NCI-H128 (cell line): ENCODE measurements at regions not wholly inside any gene's neighbourhood (a gene's known extent, or its start where the extent isn't known, plus 50 kb on each side); places are given as distances from the start of the nearest gene placed in this dataset.

Experiments used
- DNase-seq: peaks from one replicate; lab custom pipeline; 2025; ENCODE audit not compliant: unreplicated experiment; lab: John Stamatoyannopoulos, UW

DNA sequence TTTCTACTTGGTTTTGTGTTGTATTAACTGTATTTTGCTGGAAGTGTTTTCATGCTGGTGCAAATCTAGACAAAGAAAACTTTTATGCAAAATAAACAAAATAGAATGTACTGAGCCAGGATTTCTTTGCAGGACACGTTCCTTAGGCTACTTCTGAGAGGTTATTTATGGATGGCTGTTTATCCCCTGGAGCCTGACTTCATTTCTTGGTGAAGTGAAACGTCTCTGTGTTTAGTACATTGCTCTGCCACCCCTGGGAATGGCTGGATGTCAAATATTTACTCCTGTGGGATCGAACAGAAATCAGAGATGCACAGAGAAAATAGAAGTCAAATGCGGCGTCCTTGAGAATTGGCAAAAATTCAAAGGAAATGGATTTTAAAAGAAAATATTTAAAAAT, 327.1 kb upstream of the MPDZ start:
- no peak for DNase-seq

DNA sequence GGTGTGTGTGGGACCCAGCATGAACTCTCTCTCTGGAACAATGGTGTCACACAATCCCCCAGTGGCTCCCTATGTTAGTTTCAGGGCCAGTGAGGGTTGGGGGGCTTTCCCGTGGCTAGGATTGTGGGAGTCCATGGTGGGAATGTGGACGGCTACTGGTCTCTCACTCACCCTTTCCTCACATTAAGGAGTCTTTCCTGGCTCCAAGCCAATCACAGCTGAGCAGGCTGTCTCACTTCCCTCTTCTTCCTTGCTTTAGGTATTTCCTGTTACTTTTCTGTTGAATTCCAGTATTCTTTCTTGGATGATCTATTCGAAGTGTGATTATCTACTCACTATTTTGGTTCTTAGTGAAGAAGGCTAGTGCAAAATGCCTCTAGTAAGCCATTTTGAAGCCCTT, 324.4 kb upstream of the MPDZ start:
- no peak for DNase-seq

DNA sequence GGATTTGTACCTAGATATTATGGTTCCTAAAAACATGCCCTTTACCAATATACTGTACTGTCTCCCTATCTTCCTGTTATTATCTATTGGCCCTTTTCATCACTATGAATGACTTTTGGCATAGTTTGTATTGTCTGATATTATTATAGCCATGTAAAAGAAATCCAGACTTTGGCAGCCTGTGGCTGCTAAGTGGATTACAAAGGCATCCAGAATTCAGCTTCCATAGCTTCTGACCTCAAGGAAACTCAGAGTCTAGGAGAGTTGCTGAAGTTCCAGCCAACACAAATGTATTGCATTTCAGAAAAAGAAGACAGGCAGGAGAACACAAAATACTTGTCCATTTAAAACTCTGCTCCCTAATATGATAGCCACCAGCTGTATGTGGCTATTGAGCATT, 319.2 kb upstream of the MPDZ start:
- no peak for DNase-seq

DNA sequence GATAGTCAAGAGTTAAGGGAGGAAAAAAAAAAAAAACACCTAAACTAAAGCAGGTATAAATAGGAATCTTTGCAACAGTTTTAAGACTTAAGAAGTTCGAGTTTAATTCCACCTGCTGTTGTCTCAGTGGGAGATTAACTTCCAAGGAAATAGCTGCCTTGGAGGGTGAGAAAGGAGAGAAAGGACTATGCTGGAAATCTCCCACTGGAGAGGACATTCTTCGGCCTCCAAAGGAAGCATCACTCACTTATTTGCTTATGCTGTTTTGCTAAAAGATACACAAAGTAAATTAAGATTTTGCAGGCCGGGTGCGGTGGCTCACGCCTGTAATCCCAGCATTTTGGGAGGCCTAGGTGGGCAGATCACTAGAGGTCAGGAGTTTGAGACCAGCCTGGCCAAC, 317.9 kb upstream of the MPDZ start:
- DNase-seq = no peak

DNA sequence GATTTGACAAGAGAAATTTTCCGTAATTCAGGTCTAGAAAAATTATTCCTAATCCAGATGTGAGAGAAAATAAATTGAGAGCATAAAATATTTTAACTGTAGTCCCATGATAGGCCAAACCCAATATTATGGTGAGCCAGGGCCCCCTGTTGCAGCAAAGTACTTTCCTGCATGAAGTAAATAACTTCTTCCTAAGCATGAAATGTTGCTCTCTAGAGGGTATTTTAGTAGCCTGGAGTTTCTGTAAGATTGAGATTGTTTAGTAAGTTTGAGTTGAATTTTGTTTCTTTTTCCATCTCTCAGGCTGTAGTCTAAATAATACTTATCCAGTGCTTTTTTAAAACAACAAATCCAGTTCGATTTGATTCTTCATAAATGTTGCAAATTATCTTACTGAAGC, 317.5 kb upstream of the MPDZ start:
- no peak for DNase-seq

DNA sequence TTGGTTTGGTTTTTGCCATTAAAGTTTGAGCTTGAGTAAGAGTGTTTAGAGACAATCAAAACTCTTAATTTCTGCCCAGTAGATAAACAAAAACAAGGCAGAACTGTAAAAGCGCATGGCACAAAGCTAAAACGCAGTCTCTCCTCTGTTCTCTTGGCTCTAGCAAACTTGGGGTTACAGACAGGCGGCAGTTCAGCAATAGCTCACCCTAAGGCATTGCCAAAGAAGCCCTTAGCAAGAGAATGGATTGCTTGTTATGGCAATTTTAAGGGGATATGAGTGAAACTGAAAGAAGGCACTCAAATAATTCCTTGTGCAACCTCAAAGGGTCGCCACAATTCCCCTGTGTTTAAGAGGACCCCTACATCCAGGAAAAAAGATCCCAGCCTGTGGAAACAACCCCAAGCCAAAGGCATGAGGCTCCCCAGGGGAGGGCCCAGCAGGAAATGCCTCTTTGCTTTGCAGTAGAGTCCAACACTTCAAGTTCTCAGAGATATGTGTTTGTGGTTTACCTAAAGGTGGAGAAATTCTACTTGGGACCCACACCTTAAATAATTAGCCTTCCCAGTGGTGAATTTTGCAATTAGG, 317.0 kb upstream of the MPDZ start:
- DNase-seq = no peak

DNA sequence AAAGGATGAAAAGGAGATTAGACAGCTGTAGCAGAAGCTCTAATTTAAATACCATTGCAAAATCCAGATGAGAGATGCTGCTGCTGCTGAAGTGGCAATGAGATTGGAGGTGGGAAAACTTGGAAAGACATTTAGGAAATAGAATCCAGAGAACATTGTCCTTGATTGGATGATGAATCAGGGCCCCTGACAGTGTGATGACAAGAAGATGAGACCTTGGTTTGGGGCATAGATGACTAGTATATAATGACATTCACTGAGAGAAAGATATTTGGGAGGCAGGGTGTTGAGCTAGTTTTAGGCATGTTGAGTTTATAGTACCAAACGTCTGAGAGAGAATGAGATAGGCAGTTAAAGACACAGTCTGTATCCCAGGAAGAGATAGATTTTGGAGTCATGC, 311.5 kb upstream of the MPDZ start:
- no peak for DNase-seq

DNA sequence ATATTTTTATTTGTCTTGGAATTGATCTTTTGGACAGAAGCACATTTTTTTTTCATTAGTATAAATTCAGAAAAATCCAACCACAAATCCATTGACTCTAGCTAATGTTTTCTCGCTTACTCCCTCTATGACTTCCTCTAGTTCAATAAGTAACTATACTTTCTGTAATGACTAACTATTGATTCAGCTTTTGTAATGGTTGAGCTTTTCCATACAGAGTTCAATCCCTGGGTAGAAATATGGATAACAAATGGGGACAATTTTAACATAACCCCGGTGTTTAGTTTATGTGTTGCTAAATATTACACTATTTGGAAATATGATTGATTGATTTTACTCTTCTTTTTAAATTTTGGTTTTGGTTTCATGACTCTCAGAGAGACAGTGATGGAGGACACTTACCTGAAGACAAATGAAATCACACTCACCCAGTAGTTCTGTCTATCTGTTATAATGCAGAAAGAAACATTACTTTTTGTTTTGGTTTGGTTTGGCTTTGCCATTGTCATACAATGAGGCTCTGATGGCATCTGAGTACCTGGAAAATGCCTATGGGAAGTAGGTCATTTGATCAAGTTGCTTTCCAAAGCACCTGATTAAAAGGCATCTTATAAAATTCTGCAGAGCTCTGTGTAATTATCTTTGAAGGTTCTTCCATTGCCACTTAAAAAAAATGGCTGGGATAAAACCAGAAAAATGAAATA, 309.7 kb upstream of the MPDZ start:
- no peak for DNase-seq

DNA sequence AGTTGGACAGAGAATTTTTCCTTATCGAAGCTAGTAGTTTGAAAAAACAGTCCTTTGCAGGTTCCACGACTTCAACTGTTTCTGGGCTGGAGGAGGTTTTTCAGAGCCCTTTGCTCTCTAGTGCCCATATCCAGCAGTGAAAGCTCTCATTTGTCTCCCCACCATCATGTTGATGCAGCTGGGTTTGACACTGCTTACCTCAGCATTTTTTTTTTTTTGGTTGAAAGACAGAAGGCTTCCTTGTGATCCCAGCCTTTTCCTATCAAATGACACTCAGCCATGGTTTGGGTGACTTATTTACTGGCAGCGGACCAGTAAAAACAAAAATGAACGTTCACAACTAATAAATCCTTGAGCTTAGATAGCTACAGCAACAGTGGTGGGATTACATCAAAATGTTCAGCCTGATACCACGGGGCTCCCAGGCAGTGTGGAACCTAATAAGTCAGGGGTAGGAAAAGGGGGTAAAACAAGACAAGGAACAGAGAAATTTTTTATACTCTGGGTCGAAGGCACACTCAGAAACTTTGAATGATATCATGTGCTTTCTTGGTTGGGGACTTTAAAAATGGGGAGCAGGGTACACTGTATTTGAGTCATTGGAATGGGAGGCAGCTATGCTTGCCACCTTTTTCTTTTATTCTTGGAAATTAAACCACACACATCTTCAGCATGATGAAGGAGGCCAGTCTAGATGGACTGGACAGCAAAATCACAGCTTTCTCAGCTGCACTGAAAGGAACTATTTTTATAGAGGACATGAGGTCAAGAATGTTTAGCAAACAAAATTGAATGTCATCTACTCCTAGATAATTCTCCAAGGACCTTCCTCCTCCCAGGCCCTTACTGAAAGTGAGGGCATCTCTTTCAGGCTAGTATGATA, 308.9 kb upstream of the MPDZ start:
- DNase-seq = no peak

DNA sequence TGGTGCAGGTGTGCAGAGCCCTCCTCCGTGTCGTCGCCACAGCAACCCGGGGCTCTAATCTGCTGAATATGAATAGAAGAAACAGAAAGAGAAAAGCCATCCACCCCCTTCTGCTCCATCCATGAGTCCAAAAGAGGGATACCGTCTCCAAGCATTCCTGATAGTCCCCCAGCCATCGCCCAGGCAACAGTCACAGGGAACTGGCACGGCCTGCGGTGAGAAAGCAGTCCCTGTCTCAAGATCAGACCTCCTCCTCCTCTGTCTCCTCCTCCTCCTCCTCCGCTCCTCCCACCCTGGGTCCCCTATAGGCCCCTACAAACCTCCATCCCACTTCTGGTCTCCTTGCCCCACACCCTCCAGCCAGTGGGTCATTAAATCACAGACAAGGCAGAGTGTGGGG, 308.1 kb upstream of the MPDZ start:
- no peak for DNase-seq

DNA sequence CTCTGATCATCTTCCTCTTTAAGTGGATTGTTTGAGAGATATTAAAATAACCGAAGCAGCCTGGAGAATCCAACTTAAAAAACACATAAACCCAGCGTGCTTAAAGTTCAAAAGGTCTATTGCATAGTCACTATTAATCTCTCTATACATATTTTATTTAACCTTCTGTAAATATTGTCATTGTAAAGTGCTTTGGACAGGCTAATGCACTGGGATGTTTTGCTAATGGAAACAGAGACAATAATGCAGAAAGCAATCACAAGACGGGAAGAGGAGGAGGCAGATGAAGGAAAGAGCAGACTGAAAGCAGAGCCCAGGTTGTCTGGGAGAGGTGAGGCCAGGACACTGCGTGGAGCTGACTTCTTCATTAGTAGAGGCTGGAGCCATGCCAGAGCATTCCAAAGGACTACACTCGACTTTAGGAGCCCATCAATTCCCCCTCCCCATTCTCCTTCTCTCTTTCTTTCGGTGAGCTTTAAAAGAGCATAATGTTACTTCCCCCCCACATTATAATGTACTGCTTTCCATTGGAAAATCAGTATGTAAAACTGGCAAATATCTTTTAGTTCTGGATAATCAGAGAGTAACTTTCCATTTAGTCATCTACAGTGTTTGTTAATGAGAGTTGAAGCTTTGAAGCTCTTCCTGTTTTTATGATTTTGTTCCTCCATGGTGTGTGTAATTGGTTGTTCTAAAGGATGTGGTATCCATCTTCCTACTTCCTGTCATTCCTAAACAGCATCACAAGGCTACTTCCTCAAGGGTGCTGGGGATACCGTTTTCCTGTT, 307.3 kb upstream of the MPDZ start:
- DNase-seq = no peak

DNA sequence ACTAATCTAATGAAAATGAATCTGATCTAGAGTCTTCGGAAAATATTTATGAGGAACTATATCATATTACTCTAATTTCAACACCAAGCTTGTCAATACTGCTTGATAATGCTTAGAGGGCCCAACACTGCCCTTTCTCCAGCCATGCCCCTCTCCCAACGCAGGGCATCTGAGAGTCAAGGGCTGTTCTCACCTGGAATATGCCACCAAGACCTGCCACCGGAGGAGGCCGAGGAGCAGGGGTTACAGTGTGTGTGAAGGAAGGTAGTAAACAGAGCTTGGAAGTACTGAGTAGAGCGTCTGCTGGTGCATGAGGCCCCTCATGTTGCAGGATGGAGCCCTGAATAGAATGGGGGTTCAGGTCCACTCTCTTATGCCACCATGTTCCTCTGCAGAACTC, 301.3 kb upstream of the MPDZ start:
- DNase-seq = no peak

DNA sequence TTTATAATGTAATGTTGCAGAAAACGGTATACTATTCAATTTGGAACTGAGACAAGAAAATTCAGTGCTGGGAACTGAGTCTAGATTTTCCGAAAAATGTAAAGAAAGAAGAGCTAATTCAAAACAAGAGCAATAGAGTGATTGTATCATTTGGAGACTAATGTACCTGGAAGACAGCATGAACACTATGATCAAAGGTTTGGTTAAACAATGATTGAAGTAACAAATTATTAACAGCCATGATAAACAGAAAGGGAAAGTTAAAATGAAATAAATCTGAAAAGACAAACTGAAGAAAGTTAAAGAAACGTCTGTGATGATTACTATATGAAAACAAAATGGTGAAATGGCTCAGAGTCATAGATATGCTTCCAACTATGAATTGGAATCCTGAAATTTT, 300.6 kb upstream of the MPDZ start:
- DNase-seq = no peak

DNA sequence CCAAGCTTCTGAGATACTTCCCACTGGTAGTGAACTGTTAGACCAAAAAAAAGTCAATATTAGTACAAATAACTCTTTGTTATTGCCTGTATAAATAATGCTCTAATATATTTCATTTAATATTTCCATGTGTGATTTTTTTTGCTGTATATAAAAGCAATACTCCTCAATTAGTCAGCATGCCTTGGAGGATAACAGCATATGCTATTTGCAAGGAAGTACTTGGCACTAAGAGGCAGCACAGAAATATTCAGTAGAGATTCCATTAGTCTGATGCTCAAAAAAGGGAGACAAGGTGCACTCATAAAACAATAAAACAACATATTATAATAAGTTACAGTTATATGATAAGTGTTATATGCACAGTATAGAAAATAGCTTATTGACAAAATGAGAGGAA, 296.6 kb upstream of the MPDZ start:
- DNase-seq = no peak

DNA sequence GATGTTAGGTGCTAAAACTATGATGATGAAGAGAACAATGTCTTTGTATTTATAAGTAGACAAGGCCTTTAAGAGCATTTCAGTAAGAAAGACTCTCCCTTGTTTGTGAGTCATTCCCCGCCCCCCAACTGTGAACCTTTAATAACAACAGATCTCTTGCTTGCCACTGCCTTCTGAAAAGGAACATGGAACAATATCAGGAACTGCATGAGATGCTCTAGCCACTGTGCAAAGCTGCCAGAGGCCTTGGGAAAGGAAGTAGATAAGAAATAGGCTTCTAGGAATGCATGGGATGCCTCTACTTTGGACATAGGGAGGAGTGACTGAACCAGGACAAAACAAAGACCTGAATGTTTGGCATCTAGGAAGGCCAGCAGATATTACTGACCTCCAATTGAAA, 296.1 kb upstream of the MPDZ start:
- no peak for DNase-seq

DNA sequence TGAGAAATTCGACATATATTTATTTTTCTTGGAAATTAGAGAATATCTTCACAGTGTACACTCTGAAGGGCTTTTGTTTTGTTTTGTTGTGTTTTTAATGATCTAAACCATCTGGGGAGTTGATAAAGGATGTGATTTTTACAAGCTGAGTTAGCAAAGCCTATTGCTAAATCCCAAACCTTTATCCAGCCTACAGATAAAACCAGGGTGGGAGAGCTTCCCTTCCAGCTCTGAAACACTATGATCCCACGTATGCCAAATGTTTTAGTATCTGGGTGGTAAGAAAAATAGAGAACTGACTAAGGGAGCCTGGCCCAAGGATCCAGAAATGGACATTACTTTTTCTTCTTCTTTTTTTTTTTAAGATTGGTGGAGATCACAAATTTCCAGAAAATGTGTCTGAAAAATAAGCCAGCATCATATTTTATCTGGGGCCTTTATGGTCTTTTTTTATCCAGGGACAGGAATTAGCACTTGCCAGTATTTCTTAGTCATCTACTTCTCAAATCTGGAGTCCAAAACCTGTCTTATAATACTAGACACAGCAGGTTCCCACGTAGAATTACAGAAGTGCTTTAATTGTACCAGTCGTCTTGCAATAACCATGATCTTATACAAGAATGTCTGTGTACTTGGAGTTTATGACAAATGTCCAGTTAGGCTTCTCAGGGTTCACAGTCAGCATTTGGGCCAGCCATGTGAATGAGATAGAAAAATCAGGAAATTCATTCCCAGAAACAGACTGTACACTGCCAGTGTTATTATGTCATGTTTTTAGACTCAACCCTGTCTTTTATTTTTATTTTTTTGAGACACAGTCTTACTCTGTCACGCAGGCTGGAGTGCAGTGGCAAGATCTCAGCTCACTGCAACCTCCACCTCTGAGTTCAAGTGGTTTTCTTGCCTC, 290.8 kb upstream of the MPDZ start:
- no peak for DNase-seq

DNA sequence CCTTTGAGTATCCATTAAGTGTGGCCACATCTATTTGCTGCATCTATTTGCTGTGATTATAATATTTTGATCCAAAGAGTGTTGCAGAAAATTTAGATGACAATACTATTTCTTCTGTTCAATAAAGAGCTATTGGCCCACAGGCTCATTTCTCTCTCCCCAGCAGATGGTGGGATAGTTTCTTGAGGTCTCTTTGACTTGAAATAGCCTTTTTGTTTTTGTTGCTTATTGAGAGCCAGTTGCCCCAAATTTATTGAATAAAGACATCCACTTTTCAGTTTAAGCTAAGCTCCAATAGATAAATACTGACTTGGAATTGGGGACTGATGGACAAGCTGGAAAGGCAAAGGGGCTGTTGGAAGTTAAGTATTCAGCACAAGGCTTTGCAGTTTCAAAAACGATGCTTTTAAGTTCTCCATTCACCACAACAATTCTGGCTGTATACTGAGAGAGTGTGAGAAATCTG, 290.1 kb upstream of the MPDZ start:
- DNase-seq = no peak

DNA sequence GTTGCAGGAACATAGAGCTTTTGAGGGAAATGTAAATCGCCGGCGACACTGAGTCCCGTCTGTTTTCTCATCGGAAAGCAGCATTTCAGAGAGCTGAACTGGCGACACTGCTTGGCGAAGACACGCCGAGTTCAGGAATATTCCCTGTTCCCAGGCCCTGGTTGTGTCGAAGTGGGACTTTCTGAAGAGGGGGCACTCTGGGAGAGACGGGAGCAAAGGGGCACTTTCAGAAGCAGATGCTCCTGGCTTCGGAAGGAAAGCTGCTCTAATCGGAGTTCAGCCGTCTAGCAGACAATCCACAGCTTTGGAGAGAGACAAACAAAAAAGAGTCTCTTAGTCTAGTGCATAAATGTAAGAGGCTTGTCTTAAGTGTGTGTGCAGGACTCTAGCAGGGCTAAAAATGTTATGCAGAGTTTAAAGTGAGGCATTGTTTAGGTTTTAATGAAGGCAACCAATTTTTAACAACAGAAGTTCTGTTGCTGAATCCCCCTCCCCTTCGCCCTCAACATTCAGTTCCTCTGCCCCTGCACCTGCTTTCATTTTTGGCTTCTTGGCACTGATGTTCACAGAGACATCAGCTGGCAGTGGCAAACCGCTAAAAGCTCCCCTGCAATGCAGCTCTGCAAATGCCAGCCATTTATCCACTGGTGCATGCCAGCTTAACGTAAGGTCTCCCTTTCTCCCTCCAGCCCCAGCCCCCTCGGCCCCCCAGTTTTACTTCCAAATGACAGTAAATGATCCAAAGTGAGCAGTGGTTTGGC, 289.5 kb upstream of the MPDZ start:
- DNase-seq = peak; percentile 43

DNA sequence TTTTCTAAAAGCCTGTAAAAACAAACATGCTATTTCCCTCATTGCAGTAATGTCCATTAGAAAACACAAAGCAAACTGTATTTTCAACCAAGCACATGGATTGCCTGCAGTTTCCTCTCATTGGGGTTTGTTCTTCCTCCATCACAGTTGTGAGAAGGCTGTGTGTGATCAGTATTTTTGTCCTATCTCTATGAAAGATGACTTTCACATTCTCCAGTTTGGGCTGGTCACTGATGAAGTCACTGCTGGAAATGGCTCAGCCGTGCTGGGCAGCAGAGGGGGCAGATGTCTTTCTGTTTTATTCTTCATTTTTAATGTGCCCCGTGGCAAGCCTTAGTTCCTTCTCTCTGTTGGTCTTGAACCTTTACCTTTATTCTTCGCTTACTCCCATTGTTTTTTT, 288.9 kb upstream of the MPDZ start:
- DNase-seq = no peak

DNA sequence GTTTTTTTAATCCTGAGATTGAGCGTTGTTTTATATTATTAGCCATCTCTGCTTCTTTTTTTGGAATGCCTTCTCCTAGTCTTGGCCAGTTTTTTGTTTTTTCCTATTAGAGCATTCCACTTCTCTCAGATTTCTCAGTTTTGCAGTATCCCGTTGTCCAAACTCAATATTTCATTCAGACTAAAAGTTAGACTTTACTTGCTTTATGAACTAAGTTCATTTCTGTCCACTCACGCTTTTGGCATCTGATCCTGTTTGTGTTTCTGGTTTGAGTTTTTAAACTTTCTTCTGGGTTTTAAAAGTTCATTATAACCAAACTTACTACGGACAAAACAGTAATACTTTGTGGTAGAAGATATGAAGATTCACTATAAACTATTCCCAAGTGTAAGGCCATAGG, 288.3 kb upstream of the MPDZ start:
- DNase-seq = no peak
